Liver (tissue), 8 donors: ENCODE measurements at regions not wholly inside any gene's neighbourhood (a gene's known extent, or its start where the extent isn't known, plus 50 kb on each side); places are given as distances from the start of the nearest gene placed in this dataset.

Experiments used
- DNase-seq: peaks from one replicate; pipeline ENCODE4 v3.0.0-alpha.2; 2017; ENCODE audit warnings: low spot score
- H3K27ac ChIP-seq, 2 donors: one replicate each; pipeline ENCODE4 v1.7.0; 2013; ENCODE audit warnings: inconsistent platforms in 2 of 2, low read length in 2 of 2, control low read depth in 1 of 2, low read depth in 1 of 2, mild to moderate bottlenecking in 1 of 2
- H3K27me3 ChIP-seq, 4 donors: one replicate each; pipeline versions ENCODE4 v1.6.1 to v1.7.0; 2013; ENCODE audit warnings: low read length in 3 of 4, inconsistent platforms in 1 of 4, mild to moderate bottlenecking in 1 of 4, moderate library complexity in 1 of 4; ENCODE audit not compliant: control insufficient read depth in 4 of 4, insufficient read depth in 4 of 4
- H3K36me3 ChIP-seq, 4 donors: one replicate each; pipeline versions ENCODE4 v1.6.1 to v1.7.0; 2013; ENCODE audit warnings: low read length in 3 of 4, mild to moderate bottlenecking in 3 of 4, low read depth in 1 of 4, moderate library complexity in 1 of 4; ENCODE audit not compliant: control insufficient read depth in 4 of 4, insufficient read depth in 3 of 4
- H3K4me1 ChIP-seq, 4 donors: one replicate each; pipeline versions ENCODE4 v1.6.1 to v1.7.0; 2013; ENCODE audit warnings: low read length in 3 of 4, mild to moderate bottlenecking in 3 of 4, moderate library complexity in 1 of 4; ENCODE audit not compliant: control insufficient read depth in 4 of 4, insufficient read depth in 4 of 4
- H3K4me3 ChIP-seq, 3 donors: one replicate each; pipeline versions ENCODE4 v1.6.1 to v1.7.0; 2013; ENCODE audit warnings: low read length in 3 of 3, control low read depth in 1 of 3, low read depth in 1 of 3, mild to moderate bottlenecking in 1 of 3
- H3K9ac ChIP-seq, 2 donors: one replicate each; pipeline ENCODE4 v1.7.0; 2013; ENCODE audit warnings: low read length in 2 of 2, mild to moderate bottlenecking in 2 of 2, moderate library complexity in 2 of 2, control low read depth in 1 of 2, low read depth in 1 of 2
- H3K9me3 ChIP-seq, 4 donors: one replicate each; pipeline versions ENCODE4 v1.6.1 to v1.7.0; 2013; ENCODE audit warnings: low read length in 3 of 4; ENCODE audit not compliant: control insufficient read depth in 4 of 4
- ATF3 ChIP-seq: IDR thresholded peaks from 2 replicates; pipeline ENCODE4 v1.6.1; 2016; ENCODE audit warnings: antibody characterized with exemption
- CTCF ChIP-seq: fragments of 150-350 bp; IDR thresholded peaks from 2 replicates; pipeline ENCODE4 v1.5.1; 2017; ENCODE audit warnings: improper control_type of control experiment, low read depth, low read length; ENCODE audit not compliant: missing input control
- FOXA1 ChIP-seq: IDR thresholded peaks from 2 replicates; pipeline ENCODE4 v1.6.1; 2016; ENCODE audit warnings: antibody characterized with exemption
- FOXA2 ChIP-seq: IDR thresholded peaks from 2 replicates; pipeline ENCODE4 v1.6.1; 2016; ENCODE audit warnings: antibody characterized with exemption
- GABPA ChIP-seq, 2 donors: IDR thresholded peaks in 1 of 2; conservative IDR thresholded peaks in 1 of 2; 2 replicates each; pipeline ENCODE4 v1.6.1; 2016; ENCODE audit warnings: antibody characterized with exemption in 2 of 2, mild to moderate bottlenecking in 1 of 2, moderate library complexity in 1 of 2
- HNF4A ChIP-seq, 2 donors: conservative IDR thresholded peaks; 2 replicates each; pipeline ENCODE4 v1.6.1; 2016; ENCODE audit warnings: antibody characterized with exemption in 2 of 2, mild to moderate bottlenecking in 2 of 2
- HNF4G ChIP-seq: IDR thresholded peaks from 2 replicates; pipeline ENCODE4 v1.6.1; 2016; ENCODE audit warnings: antibody characterized with exemption
- JUND ChIP-seq, 2 donors: IDR thresholded peaks; 2 replicates each; pipeline ENCODE4 v1.6.1; 2016; ENCODE audit warnings: antibody characterized with exemption in 2 of 2
- MAX ChIP-seq: IDR thresholded peaks from 2 replicates; pipeline ENCODE4 v1.6.1; 2016; ENCODE audit warnings: antibody characterized with exemption
- NR2F2 ChIP-seq: IDR thresholded peaks from 2 replicates; pipeline ENCODE4 v1.6.1; 2016; ENCODE audit warnings: antibody characterized with exemption
- RAD21 ChIP-seq, 2 donors: IDR thresholded peaks; 2 replicates each; pipeline ENCODE4 v1.6.1; 2016; ENCODE audit warnings: antibody characterized with exemption in 2 of 2, mild to moderate bottlenecking in 2 of 2
- REST ChIP-seq: IDR thresholded peaks from 2 replicates; pipeline ENCODE4 v1.6.1; 2016; ENCODE audit warnings: antibody characterized with exemption, mild to moderate bottlenecking
- RXRA ChIP-seq, 2 donors: IDR thresholded peaks; 2 replicates each; pipeline ENCODE4 v1.6.1; 2017 to 2018; ENCODE audit warnings: antibody characterized with exemption in 2 of 2, mild to moderate bottlenecking in 1 of 2
- TAF1 ChIP-seq: conservative IDR thresholded peaks from 2 replicates; pipeline ENCODE4 v1.6.1; 2016; ENCODE audit warnings: antibody characterized with exemption, mild to moderate bottlenecking
- YY1 ChIP-seq: IDR thresholded peaks from 2 replicates; pipeline ENCODE4 v1.6.1; 2016; ENCODE audit warnings: antibody characterized with exemption, mild to moderate bottlenecking
- ZBTB33 ChIP-seq: IDR thresholded peaks from 2 replicates; pipeline ENCODE4 v1.6.1; 2016; ENCODE audit warnings: antibody characterized with exemption
- WGBS: extraction: QIAGEN DNeasy Blood & Tissue Kit; methylation state at CpG from one replicate; pipeline ENCODE4 v1.1.7; 2013; 5-methylcytosine and 5-hydroxymethylcytosine counted together
- donor health status: healthy.
- donor health status: healthy.
- donor health status: healthy.
- donor health status: healthy.
- donor health status: healthy.

- TF ChIP-seq ATF3, result no peak
- no peak for TF ChIP-seq RAD21 (IDR thresholded peaks at IDR 0.05)
- no peak for TF ChIP-seq RXRA (IDR thresholded peaks at IDR 0.05)
- TF ChIP-seq YY1, result no peak
- TF ChIP-seq HNF4A (conservative IDR thresholded peaks at IDR 0.05), result no peak
- TF ChIP-seq HNF4G, result no peak
- no peak for TF ChIP-seq REST
- TF ChIP-seq GABPA (IDR thresholded peaks at IDR 0.05 in 1 of 2, conservative IDR thresholded peaks at IDR 0.05 in 1 of 2), result no peak
- no peak for TF ChIP-seq NR2F2
- TF ChIP-seq CTCF, result no peak
- no peak for TF ChIP-seq TAF1
- Histone ChIP-seq H3K27me3 (no peaks in the 10 kb centered on the region), H3K9me3 (no peaks in the 10 kb centered on the region), H3K9ac (no peak overlapping the region), H3K4me3 (no peak overlapping the region), H3K36me3 (no peaks in the 10 kb centered on the region), H3K27ac (no peak overlapping the region), H3K4me1 (peaks cover 0 to 4% (median 0%) of the 10 kb centered on the region in 4 donors)
- WGBS, result 93% methylated on average over 10 of the region's 10 CpGs
- no peak for DNase-seq
These were observed 104.7 kb upstream of the GSE1 start for GRCh38 chr16:85508388-85508787.

GRCh38 chr16:85508993-85509392, 104.1 kb upstream of the GSE1 start:
- no peaks in the 10 kb centered on the region for H3K27me3 ChIP-seq
- no peak for TF ChIP-seq HNF4A (conservative IDR thresholded peaks at IDR 0.05)
- TF ChIP-seq JUND (IDR thresholded peaks at IDR 0.05), result no peak
- TF ChIP-seq MAX, result no peak
- no peak for TF ChIP-seq RXRA (IDR thresholded peaks at IDR 0.05)
- no peak for TF ChIP-seq ZBTB33
- no peak for TF ChIP-seq FOXA1
- TF ChIP-seq HNF4G, result no peak
- TF ChIP-seq RAD21 (IDR thresholded peaks at IDR 0.05), result no peak
- no peak for TF ChIP-seq FOXA2
- no peak for TF ChIP-seq GABPA (IDR thresholded peaks at IDR 0.05 in 1 of 2, conservative IDR thresholded peaks at IDR 0.05 in 1 of 2)
- no peak for TF ChIP-seq NR2F2
- no peak for TF ChIP-seq ATF3
- no peak overlapping the region for H3K4me3 ChIP-seq
- H3K36me3 ChIP-seq, result no peaks in the 10 kb centered on the region
- H3K9me3 ChIP-seq, result no peaks in the 10 kb centered on the region
- DNase-seq, result no peak
- no peak overlapping the region for H3K9ac ChIP-seq
- H3K27ac ChIP-seq, result no peak overlapping the region
- H3K4me1 ChIP-seq, result peaks cover 0 to 10% (median 2%) of the 10 kb centered on the region in 4 donors
- 92% methylated on average over 15 of the region's 15 CpGs for WGBS
